HCT116 (cell line): ENCODE measurements at regions not wholly inside any gene's neighbourhood (a gene's known extent, or its start where the extent isn't known, plus 50 kb on each side); places are given as distances from the start of the nearest gene placed in this dataset.

ENCODE experiments used
- CEBPB ChIP-seq: IDR thresholded peaks from 2 replicates; pipeline ENCODE4 v1.6.1; 2012; ENCODE audit warnings: low read depth
- EZH2 ChIP-seq: fragments of 200-600 bp; sonication (generic); IDR thresholded peaks from 2 replicates; pipeline ENCODE4 v1.6.1; 2017; ENCODE audit warnings: antibody characterized with exemption, mixed run types
- JUND ChIP-seq: IDR thresholded peaks from 2 replicates; pipeline ENCODE4 v1.6.1; 2012
- POLR2A ChIP-seq: IDR thresholded peaks from 2 replicates; pipeline ENCODE4 v1.7.0; 2011; ENCODE audit warnings: borderline replicate concordance; ENCODE audit not compliant: insufficient read depth, insufficient read length; ENCODE audit errors: extremely low read depth
- POLR2AphosphoS5 ChIP-seq: IDR thresholded peaks from 2 replicates; pipeline ENCODE4 v1.6.1; 2011; ENCODE audit warnings: mild to moderate bottlenecking, low read depth, low read length, moderate library complexity
- SRF ChIP-seq: IDR thresholded peaks from 2 replicates; pipeline ENCODE4 v1.6.1; 2012; ENCODE audit warnings: low read depth
- YY1 ChIP-seq: IDR thresholded peaks from 2 replicates; pipeline ENCODE4 v1.6.1; 2011; ENCODE audit warnings: low read length, low read depth, moderate library complexity, mild to moderate bottlenecking; ENCODE audit not compliant: insufficient replicate concordance; ENCODE audit errors: extremely low read depth
- ZNF274 ChIP-seq: fragments of 200-500 bp; sonication (Bioruptor generic); IDR thresholded peaks from 2 replicates; pipeline ENCODE4 v1.6.1; 2014; ENCODE audit warnings: mild to moderate bottlenecking, low read depth, low read length, inconsistent platforms
- TF ChIP-seq, protein P1 (sequence below), 3 experiments: fragments of 200-600 bp in 1 of 3; sonication (generic) in 1 of 3; IDR thresholded peaks in 2 of 3; conservative IDR thresholded peaks in 1 of 3; 2 replicates each; pipeline ENCODE4 v1.5.1; 2012 to 2017; ENCODE audit warnings: low read depth in 2 of 3, low read length in 2 of 3, antibody characterized with exemption in 1 of 3, borderline replicate concordance in 1 of 3, control low read depth in 1 of 3, mild to moderate bottlenecking in 1 of 3, mixed read lengths in 1 of 3, mixed run types in 1 of 3, moderate library complexity in 1 of 3; ENCODE audit not compliant: insufficient read depth in 1 of 3
- TF ChIP-seq, protein P2 (sequence below): IDR thresholded peaks from 2 replicates; pipeline ENCODE4 v1.6.1; 2012; ENCODE audit warnings: low read depth

GRCh38 chr16:59274141-59274540 lies 540.0 kb upstream of the GOT2 start:
- no peak for TF ChIP-seq JUND
- no peak for TF ChIP-seq POLR2A
- TF ChIP-seq, protein P1, sequence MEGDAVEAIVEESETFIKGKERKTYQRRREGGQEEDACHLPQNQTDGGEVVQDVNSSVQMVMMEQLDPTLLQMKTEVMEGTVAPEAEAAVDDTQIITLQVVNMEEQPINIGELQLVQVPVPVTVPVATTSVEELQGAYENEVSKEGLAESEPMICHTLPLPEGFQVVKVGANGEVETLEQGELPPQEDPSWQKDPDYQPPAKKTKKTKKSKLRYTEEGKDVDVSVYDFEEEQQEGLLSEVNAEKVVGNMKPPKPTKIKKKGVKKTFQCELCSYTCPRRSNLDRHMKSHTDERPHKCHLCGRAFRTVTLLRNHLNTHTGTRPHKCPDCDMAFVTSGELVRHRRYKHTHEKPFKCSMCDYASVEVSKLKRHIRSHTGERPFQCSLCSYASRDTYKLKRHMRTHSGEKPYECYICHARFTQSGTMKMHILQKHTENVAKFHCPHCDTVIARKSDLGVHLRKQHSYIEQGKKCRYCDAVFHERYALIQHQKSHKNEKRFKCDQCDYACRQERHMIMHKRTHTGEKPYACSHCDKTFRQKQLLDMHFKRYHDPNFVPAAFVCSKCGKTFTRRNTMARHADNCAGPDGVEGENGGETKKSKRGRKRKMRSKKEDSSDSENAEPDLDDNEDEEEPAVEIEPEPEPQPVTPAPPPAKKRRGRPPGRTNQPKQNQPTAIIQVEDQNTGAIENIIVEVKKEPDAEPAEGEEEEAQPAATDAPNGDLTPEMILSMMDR (IDR thresholded peaks at IDR 0.05 in 2 of 3, conservative IDR thresholded peaks at IDR 0.05 in 1 of 3; ENCODE audit: borderline replicate concordance in 1 of 3, insufficient read depth in 1 of 3, low read depth in 2 of 3, low read length in 2 of 3): no peak
- TF ChIP-seq, protein P2, sequence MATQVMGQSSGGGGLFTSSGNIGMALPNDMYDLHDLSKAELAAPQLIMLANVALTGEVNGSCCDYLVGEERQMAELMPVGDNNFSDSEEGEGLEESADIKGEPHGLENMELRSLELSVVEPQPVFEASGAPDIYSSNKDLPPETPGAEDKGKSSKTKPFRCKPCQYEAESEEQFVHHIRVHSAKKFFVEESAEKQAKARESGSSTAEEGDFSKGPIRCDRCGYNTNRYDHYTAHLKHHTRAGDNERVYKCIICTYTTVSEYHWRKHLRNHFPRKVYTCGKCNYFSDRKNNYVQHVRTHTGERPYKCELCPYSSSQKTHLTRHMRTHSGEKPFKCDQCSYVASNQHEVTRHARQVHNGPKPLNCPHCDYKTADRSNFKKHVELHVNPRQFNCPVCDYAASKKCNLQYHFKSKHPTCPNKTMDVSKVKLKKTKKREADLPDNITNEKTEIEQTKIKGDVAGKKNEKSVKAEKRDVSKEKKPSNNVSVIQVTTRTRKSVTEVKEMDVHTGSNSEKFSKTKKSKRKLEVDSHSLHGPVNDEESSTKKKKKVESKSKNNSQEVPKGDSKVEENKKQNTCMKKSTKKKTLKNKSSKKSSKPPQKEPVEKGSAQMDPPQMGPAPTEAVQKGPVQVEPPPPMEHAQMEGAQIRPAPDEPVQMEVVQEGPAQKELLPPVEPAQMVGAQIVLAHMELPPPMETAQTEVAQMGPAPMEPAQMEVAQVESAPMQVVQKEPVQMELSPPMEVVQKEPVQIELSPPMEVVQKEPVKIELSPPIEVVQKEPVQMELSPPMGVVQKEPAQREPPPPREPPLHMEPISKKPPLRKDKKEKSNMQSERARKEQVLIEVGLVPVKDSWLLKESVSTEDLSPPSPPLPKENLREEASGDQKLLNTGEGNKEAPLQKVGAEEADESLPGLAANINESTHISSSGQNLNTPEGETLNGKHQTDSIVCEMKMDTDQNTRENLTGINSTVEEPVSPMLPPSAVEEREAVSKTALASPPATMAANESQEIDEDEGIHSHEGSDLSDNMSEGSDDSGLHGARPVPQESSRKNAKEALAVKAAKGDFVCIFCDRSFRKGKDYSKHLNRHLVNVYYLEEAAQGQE: no peak
- no peak for TF ChIP-seq YY1
- TF ChIP-seq CEBPB: no peak
- no peak for TF ChIP-seq POLR2AphosphoS5
- no peak for TF ChIP-seq EZH2
- no peak for TF ChIP-seq SRF
- TF ChIP-seq ZNF274: no peak
